Heart left ventricle (tissue), 16 donors: ENCODE measurements at regions not wholly inside any gene's neighbourhood (a gene's known extent, or its start where the extent isn't known, plus 50 kb on each side); places are given as distances from the start of the nearest gene placed in this dataset.

ENCODE experiments used
- ATAC-seq, 4 donors: fragments of 200-7000 bp; cut with Tn5 transposase; one replicate each; pipeline ENCODE4 v1.9.1; 2020 to 2022; ENCODE audit warnings: moderate library complexity in 4 of 4, mild to moderate bottlenecking in 3 of 4, moderate number of reproducible peaks in 1 of 4
- DNase-seq, 5 donors: peaks; one replicate each; pipeline ENCODE4 v3.0.0-alpha.2; 2020
- H3K27ac ChIP-seq, 12 donors: fragments of 200-600 bp; sonication (generic) in 4 of 12; one replicate each; pipeline versions ENCODE4 v1.5.0 to v1.8.0; 2016 to 2022; ENCODE audit warnings: mild to moderate bottlenecking in 2 of 12
- H3K27me3 ChIP-seq, 9 donors: fragments of 200-600 bp; sonication (generic) in 2 of 9; one replicate each; pipeline versions ENCODE4 v1.5.1 to v1.8.0; 2016 to 2022; ENCODE audit warnings: mild to moderate bottlenecking in 3 of 9
- H3K36me3 ChIP-seq, 9 donors: fragments of 200-600 bp; sonication (generic) in 2 of 9; one replicate each; pipeline versions ENCODE4 v1.5.0 to v1.8.0; 2018 to 2022; ENCODE audit warnings: mild to moderate bottlenecking in 2 of 9
- H3K4me1 ChIP-seq, 12 donors: fragments of 200-600 bp; sonication (generic) in 4 of 12; one replicate each; pipeline versions ENCODE4 v1.5.0 to v1.8.0; 2016 to 2022; ENCODE audit warnings: mild to moderate bottlenecking in 3 of 12
- H3K4me3 ChIP-seq, 12 donors: fragments of 200-600 bp; sonication (generic) in 4 of 12; one replicate each; pipeline versions ENCODE4 v1.5.0 to v1.8.0; 2017 to 2022; ENCODE audit warnings: mild to moderate bottlenecking in 9 of 12, moderate library complexity in 4 of 12
- H3K9me3 ChIP-seq, 12 donors: fragments of 200-600 bp; sonication (generic) in 4 of 12; one replicate each; pipeline versions ENCODE4 v1.5.0 to v1.8.0; 2016 to 2022; ENCODE audit warnings: mild to moderate bottlenecking in 1 of 12
- POLR2A ChIP-seq, 2 donors: fragments of 450-650 bp; IDR thresholded peaks; one replicate each; pipeline ENCODE4 v1.6.1; 2017; ENCODE audit warnings: antibody characterized with exemption in 2 of 2, mild to moderate bottlenecking in 2 of 2, moderate library complexity in 2 of 2
- WGBS, 4 donors: extraction: QIAGEN DNeasy Blood & Tissue Kit in 2 of 4; methylation state at CpG; one replicate each; pipeline versions ENCODE4 v1.1.5 to v1.1.7; 2013 to 2018; 5-methylcytosine and 5-hydroxymethylcytosine counted together
- intact Hi-C, 10 donors: fragments of 100-400 bp; cut with DNase I; formaldehyde crosslinking; loops; one replicate each; pipeline versions ENCODE4 v1.11.1 to v1.14.2; 2022
- TF ChIP-seq, protein P1 (sequence below), 12 donors: fragments of 200-600 bp; sonication (generic) in 4 of 12; IDR thresholded peaks; one replicate each; pipeline versions ENCODE4 v1.5.0 to v1.8.0; 2018 to 2022; ENCODE audit warnings: antibody characterized with exemption in 12 of 12, mild to moderate bottlenecking in 5 of 12
- donor health status: ischemic (EF 13 %, LVEDD 7.1; RV severe dilation, severe dysfunction).
- donor health status: healthy with polysubstance abuse.
- donor health status: DM: no; HTN: yes; CAD: no.
- donor health status: DM: no; HTN: no; CAD: no.
- donor health status: ischemic (EF 25% LVEDD 6.9; RV normal size, moderate dysfunction).
- donor health status: ischemic (EF 25% LVEDD 5.7; RV mildly dilated, moderate dysfunction).
- donor health status: healthy.
- donor health status: DM: yes; HTN: yes; CAD: no.
- donor health status: ischemic (EF 35%, LVEDD 5.7; RV mildly dilated, moderate dysfunction).
- donor health status: nonischemic (EF 11% LVEDD 7.7; RV severe dilation, severe dysfunction).
- donor health status: DM: yes; HTN: yes; CAD: no.
- donor health status: PGD.
- donor health status: ischemic (EF 29% LVEDD 5.4; RV normal size, mild dysfunction).
- donor health status: nonischemic (EF 23%, LVEDD 6.1; RV moderate dilation, normal function).

DNA sequence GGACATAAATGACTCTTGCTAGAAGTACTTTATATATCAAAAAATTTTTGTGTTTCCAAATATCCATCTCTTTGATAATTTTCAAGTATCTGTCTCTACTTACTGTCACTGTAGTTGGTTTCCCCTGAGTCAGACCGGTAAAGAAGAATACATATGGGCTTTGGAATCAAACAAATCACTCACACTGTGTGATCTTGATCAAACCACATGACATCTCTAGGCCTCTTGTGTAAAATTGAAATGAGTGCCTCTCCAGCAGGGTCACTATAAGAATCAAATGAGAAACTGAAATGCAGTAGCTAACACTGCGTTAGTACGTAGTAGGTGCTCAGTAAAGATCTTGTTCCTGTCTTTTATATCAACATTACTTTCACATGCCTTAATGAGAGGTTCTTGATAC, 314.6 kb upstream of the STT3B start:
- WGBS, 4 donors: 91 to 97% (median 95%) methylated on average over 3 of the region's 3 CpGs
- intact Hi-C loops: no loop called here
- no peak for DNase-seq
- Histone ChIP-seq H3K4me1 (peaks cover 0 to 10% (median 0%) of the 10 kb centered on the region in 12 donors), H3K4me3 (no peak overlapping the region), H3K27me3 (no peaks in the 10 kb centered on the region), H3K36me3 (no peaks in the 10 kb centered on the region), H3K27ac (no peak overlapping the region), H3K9me3 (no peaks in the 10 kb centered on the region)
- no peak for ATAC-seq
- TF ChIP-seq, protein P1, sequence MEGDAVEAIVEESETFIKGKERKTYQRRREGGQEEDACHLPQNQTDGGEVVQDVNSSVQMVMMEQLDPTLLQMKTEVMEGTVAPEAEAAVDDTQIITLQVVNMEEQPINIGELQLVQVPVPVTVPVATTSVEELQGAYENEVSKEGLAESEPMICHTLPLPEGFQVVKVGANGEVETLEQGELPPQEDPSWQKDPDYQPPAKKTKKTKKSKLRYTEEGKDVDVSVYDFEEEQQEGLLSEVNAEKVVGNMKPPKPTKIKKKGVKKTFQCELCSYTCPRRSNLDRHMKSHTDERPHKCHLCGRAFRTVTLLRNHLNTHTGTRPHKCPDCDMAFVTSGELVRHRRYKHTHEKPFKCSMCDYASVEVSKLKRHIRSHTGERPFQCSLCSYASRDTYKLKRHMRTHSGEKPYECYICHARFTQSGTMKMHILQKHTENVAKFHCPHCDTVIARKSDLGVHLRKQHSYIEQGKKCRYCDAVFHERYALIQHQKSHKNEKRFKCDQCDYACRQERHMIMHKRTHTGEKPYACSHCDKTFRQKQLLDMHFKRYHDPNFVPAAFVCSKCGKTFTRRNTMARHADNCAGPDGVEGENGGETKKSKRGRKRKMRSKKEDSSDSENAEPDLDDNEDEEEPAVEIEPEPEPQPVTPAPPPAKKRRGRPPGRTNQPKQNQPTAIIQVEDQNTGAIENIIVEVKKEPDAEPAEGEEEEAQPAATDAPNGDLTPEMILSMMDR (IDR thresholded peaks at IDR 0.05): no peak
- no peak for TF ChIP-seq POLR2A (IDR thresholded peaks at IDR 0.05)

- H3K9me3 ChIP-seq: no peaks in the 10 kb centered on the region
- peaks cover 0 to 10% (median 0%) of the 10 kb centered on the region in 12 donors for H3K4me1 ChIP-seq
- H3K27me3 ChIP-seq: no peaks in the 10 kb centered on the region
- ATAC-seq (no peak), DNase-seq (no peak)
- 51 to 58% (median 56%) methylated on average over 2 of the region's 2 CpGs for WGBS, 4 donors
- no peak overlapping the region for H3K4me3 ChIP-seq
- no peak for TF ChIP-seq POLR2A (IDR thresholded peaks at IDR 0.05)
- TF ChIP-seq, protein P1 (IDR thresholded peaks at IDR 0.05): no peak
- H3K27ac ChIP-seq: no peak overlapping the region
- no peaks in the 10 kb centered on the region for H3K36me3 ChIP-seq
- intact Hi-C loops: no loop called here
Measured at GRCh38 chr3:31219131-31219843, 313.4 kb upstream of the STT3B start.

DNA sequence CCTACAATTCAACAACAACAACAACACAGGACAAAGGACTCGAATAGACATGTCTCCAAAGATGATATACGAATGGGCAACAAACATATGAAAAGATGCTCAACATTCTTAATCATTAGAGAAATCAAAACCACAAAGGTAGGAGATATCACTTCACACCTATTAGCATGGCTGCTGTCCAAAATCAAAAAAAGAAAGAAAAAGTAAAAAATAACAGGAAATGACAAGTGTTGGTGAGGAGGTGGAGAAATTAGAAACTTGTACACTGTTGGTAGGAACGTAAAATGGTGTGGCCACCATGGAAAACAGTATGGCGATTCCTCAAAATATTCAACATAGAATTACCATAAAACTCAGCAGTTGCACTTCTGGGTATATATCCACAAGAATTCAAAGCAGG, 312.3 kb upstream of the STT3B start:
- TF ChIP-seq, protein P1 (IDR thresholded peaks at IDR 0.05): no peak
- TF ChIP-seq POLR2A (IDR thresholded peaks at IDR 0.05): no peak
- WGBS, 4 donors: 91 to 94% (median 92%) methylated on average over 4 of the region's 4 CpGs
- no peak overlapping the region for H3K4me3 ChIP-seq
- no peaks in the 10 kb centered on the region for H3K27me3 ChIP-seq
- no peak overlapping the region for H3K27ac ChIP-seq
- intact Hi-C loops: no loop called here
- peaks cover 0 to 10% (median 0%) of the 10 kb centered on the region in 12 donors for H3K4me1 ChIP-seq
- no peak for DNase-seq
- no peaks in the 10 kb centered on the region for H3K36me3 ChIP-seq
- no peak for ATAC-seq
- H3K9me3 ChIP-seq: no peaks in the 10 kb centered on the region

DNA sequence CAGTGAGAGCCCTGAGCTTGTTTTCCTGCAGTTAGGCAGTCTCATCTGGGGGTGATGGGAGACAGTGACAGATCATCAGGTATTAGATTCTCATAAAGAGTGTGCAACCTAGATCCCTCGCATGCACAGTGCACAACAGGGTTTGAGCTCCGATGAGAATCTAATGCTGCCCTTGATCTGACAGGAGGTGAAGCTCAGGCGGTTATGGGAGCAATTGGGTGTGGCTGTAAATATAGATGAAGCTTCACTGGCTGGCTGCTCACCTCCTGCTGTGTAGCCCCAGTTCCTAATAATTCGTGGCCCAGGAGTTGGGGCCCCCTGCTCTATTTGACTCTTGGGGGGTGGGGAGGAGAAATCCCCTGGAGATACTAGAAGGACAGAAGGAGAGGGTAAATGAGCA, 309.4 kb upstream of the STT3B start:
- Histone ChIP-seq H3K36me3 (no peaks in the 10 kb centered on the region), H3K27ac (no peak overlapping the region), H3K4me1 (peaks cover 0 to 26% (median 0%) of the 10 kb centered on the region in 12 donors), H3K27me3 (no peaks in the 10 kb centered on the region), H3K9me3 (no peaks in the 10 kb centered on the region), H3K4me3 (no peak overlapping the region)
- no peak for ATAC-seq
- intact Hi-C loops: no loop called here
- 88 to 89% (median 88%) methylated on average over 4 of the region's 4 CpGs for WGBS, 4 donors
- no peak for DNase-seq
- no peak for TF ChIP-seq POLR2A (IDR thresholded peaks at IDR 0.05)
- TF ChIP-seq, protein P1 (IDR thresholded peaks at IDR 0.05): no peak
